Chondrocyte (in vitro differentiated cells): ENCODE measurements at regions not wholly inside any gene's neighbourhood (a gene's known extent, or its start where the extent isn't known, plus 50 kb on each side); places are given as distances from the start of the nearest gene placed in this dataset.

Experiments
- DNase-seq: peaks from one replicate; pipeline ENCODE4 v3.0.0; 2021; ENCODE audit warnings: mixed read lengths, low spot score
- H3K27ac Mint-ChIP-seq: one replicate; pipeline ENCODE4 v1.8.0; 2021; ENCODE audit warnings: mild to moderate bottlenecking, moderate library complexity, mixed read lengths; ENCODE audit not compliant: unreplicated experiment
- H3K27me3 Mint-ChIP-seq: 2 replicates; pipeline ENCODE4 v1.8.0; 2021; ENCODE audit warnings: low read depth, mixed read lengths
- H3K36me3 Mint-ChIP-seq: 2 replicates; pipeline ENCODE4 v1.8.0; 2021; ENCODE audit warnings: low read depth, mixed read lengths
- H3K4me1 Mint-ChIP-seq: 2 replicates; pipeline ENCODE4 v1.8.0; 2021; ENCODE audit warnings: low read depth, mild to moderate bottlenecking, mixed read lengths
- H3K4me3 Mint-ChIP-seq: one replicate; pipeline ENCODE4 v1.8.0; 2021; ENCODE audit warnings: mild to moderate bottlenecking, moderate library complexity, mixed read lengths; ENCODE audit not compliant: unreplicated experiment
- H3K9me3 Mint-ChIP-seq: 2 replicates; pipeline ENCODE4 v1.8.0; 2021; ENCODE audit warnings: low read depth, mixed read lengths
- TF ChIP-seq, protein P1 (sequence below): fragments of 200-600 bp; sonication (generic); IDR thresholded peaks from 2 replicates; pipeline ENCODE4 v1.5.0; 2021; ENCODE audit warnings: antibody characterized with exemption, mild to moderate bottlenecking, moderate library complexity

DNA sequence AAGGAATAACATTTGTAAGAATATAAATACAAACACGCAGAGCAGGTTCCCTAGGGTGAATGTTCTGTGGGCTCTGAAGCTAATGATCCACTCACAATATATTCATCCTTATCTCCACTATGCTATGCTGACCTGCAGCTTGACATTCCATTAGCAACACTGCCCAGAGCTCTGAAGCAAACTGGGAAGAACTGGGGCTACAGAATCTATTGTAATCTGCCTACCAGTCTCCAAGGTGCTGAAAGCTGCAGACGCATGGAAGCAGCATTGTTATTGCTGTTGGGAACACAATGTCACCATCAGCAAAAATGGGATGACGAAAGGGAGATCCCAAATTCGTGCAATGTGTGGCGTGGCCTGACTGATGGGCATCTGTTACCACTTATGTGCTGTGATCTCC, 316.7 kb upstream of the RORA start:
- H3K4me3 Mint-ChIP-seq = no peak overlapping the region
- H3K9me3 Mint-ChIP-seq = no peaks in the 10 kb centered on the region
- no peaks in the 10 kb centered on the region for H3K4me1 Mint-ChIP-seq
- TF ChIP-seq, protein P1, sequence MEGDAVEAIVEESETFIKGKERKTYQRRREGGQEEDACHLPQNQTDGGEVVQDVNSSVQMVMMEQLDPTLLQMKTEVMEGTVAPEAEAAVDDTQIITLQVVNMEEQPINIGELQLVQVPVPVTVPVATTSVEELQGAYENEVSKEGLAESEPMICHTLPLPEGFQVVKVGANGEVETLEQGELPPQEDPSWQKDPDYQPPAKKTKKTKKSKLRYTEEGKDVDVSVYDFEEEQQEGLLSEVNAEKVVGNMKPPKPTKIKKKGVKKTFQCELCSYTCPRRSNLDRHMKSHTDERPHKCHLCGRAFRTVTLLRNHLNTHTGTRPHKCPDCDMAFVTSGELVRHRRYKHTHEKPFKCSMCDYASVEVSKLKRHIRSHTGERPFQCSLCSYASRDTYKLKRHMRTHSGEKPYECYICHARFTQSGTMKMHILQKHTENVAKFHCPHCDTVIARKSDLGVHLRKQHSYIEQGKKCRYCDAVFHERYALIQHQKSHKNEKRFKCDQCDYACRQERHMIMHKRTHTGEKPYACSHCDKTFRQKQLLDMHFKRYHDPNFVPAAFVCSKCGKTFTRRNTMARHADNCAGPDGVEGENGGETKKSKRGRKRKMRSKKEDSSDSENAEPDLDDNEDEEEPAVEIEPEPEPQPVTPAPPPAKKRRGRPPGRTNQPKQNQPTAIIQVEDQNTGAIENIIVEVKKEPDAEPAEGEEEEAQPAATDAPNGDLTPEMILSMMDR = no peak
- H3K27ac Mint-ChIP-seq = no peak overlapping the region
- H3K27me3 Mint-ChIP-seq = no peaks in the 10 kb centered on the region
- no peaks in the 10 kb centered on the region for H3K36me3 Mint-ChIP-seq
- DNase-seq = no peak

DNA sequence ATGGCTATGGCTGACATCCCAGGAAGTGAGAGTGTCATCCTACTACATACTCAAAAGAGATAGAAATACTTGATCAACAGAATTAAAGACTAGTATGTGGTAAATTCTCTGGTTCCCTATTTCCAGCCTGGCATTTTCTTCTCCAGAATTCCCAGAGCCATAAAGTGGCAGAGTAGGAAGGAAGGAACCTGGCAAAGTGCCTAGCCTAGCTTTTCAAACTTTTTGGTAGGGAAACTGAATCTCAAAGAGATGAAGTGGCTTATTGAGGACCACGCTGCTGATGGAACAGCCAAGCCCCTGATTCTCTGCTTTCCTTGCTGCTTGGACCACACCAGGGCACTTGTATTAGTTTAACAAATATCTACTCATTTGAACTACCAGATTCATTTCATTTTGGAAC, 312.4 kb upstream of the RORA start:
- Mint-ChIP-seq H3K36me3 (no peaks in the 10 kb centered on the region), H3K27me3 (peaks cover 12% of the 10 kb centered on the region), H3K4me3 (no peak overlapping the region), H3K9me3 (no peaks in the 10 kb centered on the region), H3K4me1 (no peaks in the 10 kb centered on the region), H3K27ac (no peak overlapping the region)
- TF ChIP-seq, protein P1 = no peak
- DNase-seq = no peak

DNA sequence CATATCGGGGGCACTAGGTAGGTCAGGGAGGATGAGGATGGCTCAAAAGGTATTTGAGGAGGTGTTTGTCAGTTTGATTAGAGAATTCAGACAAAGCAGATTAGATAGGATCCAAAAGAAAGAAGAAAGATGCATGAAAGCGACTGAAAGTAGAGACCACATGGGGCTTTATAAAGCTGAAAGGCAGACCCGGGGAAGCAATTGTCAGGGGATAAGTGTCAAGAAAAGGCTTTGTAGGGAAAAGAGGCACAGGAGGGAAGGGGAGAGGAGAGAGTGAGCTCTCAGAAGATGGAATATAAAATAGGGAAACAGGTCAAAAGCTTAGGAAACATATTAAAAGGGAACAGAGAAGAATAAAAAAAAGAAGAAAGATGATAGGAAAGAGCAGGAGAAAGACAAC, 308.2 kb upstream of the RORA start:
- H3K36me3 Mint-ChIP-seq = no peaks in the 10 kb centered on the region
- H3K27me3 Mint-ChIP-seq = peaks cover 21% of the 10 kb centered on the region
- TF ChIP-seq, protein P1 = no peak
- no peak overlapping the region for H3K27ac Mint-ChIP-seq
- H3K4me3 Mint-ChIP-seq = no peak overlapping the region
- no peaks in the 10 kb centered on the region for H3K4me1 Mint-ChIP-seq
- DNase-seq = no peak
- H3K9me3 Mint-ChIP-seq = no peaks in the 10 kb centered on the region

DNA sequence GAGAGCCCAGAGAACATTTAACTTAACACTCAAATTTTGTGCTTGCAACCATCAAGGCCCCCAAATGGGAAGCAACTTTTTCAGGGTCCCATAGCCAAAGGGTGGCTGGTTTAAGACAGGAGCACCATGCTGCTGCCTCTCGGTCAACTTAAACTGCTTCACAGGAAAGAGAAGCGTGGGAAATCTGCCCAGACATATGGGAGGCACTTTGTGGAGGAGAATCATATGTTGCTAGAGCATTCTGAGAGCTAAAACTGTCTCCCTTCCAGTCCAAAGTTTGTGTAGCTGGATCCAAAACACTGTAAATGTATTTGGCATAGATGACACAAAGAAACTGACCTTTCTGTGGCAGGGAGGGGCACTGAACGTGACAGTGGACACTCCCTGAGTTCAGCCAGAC, 305.9 kb upstream of the RORA start:
- Mint-ChIP-seq H3K9me3 (no peaks in the 10 kb centered on the region), H3K36me3 (no peaks in the 10 kb centered on the region), H3K4me3 (no peak overlapping the region), H3K27ac (no peak overlapping the region), H3K27me3 (peaks cover 27% of the 10 kb centered on the region), H3K4me1 (no peaks in the 10 kb centered on the region)
- TF ChIP-seq, protein P1 = no peak
- DNase-seq = no peak

DNA sequence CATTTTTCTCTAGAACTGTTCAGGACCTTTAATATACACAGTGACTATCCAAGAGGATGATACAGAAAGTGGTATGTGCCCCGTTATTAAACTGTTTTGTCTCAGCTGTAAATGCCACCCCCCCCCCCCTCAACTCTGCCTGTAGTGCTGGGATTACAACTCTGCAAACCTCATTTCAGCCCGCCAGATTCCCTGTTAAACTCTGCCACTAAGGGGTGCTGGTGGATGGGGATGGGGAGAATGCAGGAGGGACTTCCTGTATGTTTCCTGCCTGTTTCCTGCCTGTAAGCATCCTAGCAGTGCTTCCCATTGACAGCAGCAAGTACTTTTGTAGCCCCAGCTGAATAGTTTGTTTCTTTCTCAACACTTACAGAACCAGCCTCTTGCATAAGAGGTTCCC, 301.7 kb upstream of the RORA start:
- peaks cover 12% of the 10 kb centered on the region for H3K27me3 Mint-ChIP-seq
- H3K4me3 Mint-ChIP-seq = no peak overlapping the region
- no peaks in the 10 kb centered on the region for H3K9me3 Mint-ChIP-seq
- no peak for DNase-seq
- TF ChIP-seq, protein P1 = no peak
- H3K27ac Mint-ChIP-seq = no peak overlapping the region
- no peaks in the 10 kb centered on the region for H3K36me3 Mint-ChIP-seq
- no peaks in the 10 kb centered on the region for H3K4me1 Mint-ChIP-seq
